ENCODE measurements at regions not wholly inside any gene's neighbourhood (a gene's known extent, or its start where the extent isn't known, plus 50 kb on each side); places are given as distances from the start of the nearest gene placed in this dataset.

GRCh38 chr21:18759267-18759666, 355.7 kb upstream of the TMPRSS15 start:
- Mint-ChIP-seq H3K4me3 (no peak overlapping the region), H3K27me3 (ENCODE audit: insufficient read depth) (no peaks in the 10 kb centered on the region), H3K36me3 (ENCODE audit: low read depth) (no peaks in the 10 kb centered on the region), H3K27ac (no peak overlapping the region), H3K4me1 (peaks cover 3% of the 10 kb centered on the region), H3K9me3 (no peaks in the 10 kb centered on the region)
- Histone ChIP-seq H3K27ac (ENCODE audit: low read depth, low read length) (no peak overlapping the region), H3K4me1 (ENCODE audit: control insufficient read depth, insufficient read depth, low read length) (no peaks in the 10 kb centered on the region), H3K27me3 (ENCODE audit: control insufficient read depth, insufficient read depth, low read length, poor library complexity, severe bottlenecking) (no peaks in the 10 kb centered on the region), H3K9ac (ENCODE audit: extremely low read depth, low read length, poor library complexity, severe bottlenecking) (no peak overlapping the region), H3K4me3 (ENCODE audit: low read length) (no peak overlapping the region), H3K36me3 (ENCODE audit: control insufficient read depth, insufficient read depth, low read length) (no peaks in the 10 kb centered on the region), H3K9me3 (ENCODE audit: control insufficient read depth, low read length) (no peaks in the 10 kb centered on the region)
- DNase-seq: no peak
- TF ChIP-seq CTCF (conservative IDR thresholded peaks at IDR 0.05): no peak
- WGBS, 2 experiments (ENCODE audit: insufficient coverage in 1 of 2, insufficient read length in 1 of 2): 92 to 93% methylated on average over 2 to 7 of the region's 7 CpGs

GRCh38 chr21:18759751-18760161, 356.2 kb upstream of the TMPRSS15 start:
- no peaks in the 10 kb centered on the region for H3K9me3 Mint-ChIP-seq
- H3K4me3 ChIP-seq (ENCODE audit: low read length): no peak overlapping the region
- H3K9me3 ChIP-seq (ENCODE audit: control insufficient read depth, low read length): no peaks in the 10 kb centered on the region
- WGBS, 2 experiments (ENCODE audit: insufficient coverage in 1 of 2, insufficient read length in 1 of 2): 95 to 98% methylated on average over 13 to 17 of the region's 17 CpGs
- peaks cover 3% of the 10 kb centered on the region for H3K4me1 Mint-ChIP-seq
- no peak overlapping the region for H3K9ac ChIP-seq (ENCODE audit: extremely low read depth, low read length, poor library complexity, severe bottlenecking)
- no peak for TF ChIP-seq CTCF (conservative IDR thresholded peaks at IDR 0.05)
- H3K27ac Mint-ChIP-seq: no peak overlapping the region
- H3K27me3 Mint-ChIP-seq (ENCODE audit: insufficient read depth): no peaks in the 10 kb centered on the region
- H3K36me3 Mint-ChIP-seq (ENCODE audit: low read depth): no peaks in the 10 kb centered on the region
- no peaks in the 10 kb centered on the region for H3K4me1 ChIP-seq (ENCODE audit: control insufficient read depth, insufficient read depth, low read length)
- no peak overlapping the region for H3K27ac ChIP-seq (ENCODE audit: low read depth, low read length)
- no peaks in the 10 kb centered on the region for H3K27me3 ChIP-seq (ENCODE audit: control insufficient read depth, insufficient read depth, low read length, poor library complexity, severe bottlenecking)
- H3K4me3 Mint-ChIP-seq: no peak overlapping the region
- H3K36me3 ChIP-seq (ENCODE audit: control insufficient read depth, insufficient read depth, low read length): no peaks in the 10 kb centered on the region
- no peak for DNase-seq

- H3K36me3 Mint-ChIP-seq (ENCODE audit: low read depth): no peaks in the 10 kb centered on the region
- no peaks in the 10 kb centered on the region for H3K9me3 Mint-ChIP-seq
- Histone ChIP-seq H3K4me1 (ENCODE audit: control insufficient read depth, insufficient read depth, low read length) (no peaks in the 10 kb centered on the region), H3K9ac (ENCODE audit: extremely low read depth, low read length, poor library complexity, severe bottlenecking) (no peak overlapping the region), H3K27me3 (ENCODE audit: control insufficient read depth, insufficient read depth, low read length, poor library complexity, severe bottlenecking) (no peaks in the 10 kb centered on the region), H3K9me3 (ENCODE audit: control insufficient read depth, low read length) (no peaks in the 10 kb centered on the region), H3K27ac (ENCODE audit: low read depth, low read length) (no peak overlapping the region), H3K4me3 (ENCODE audit: low read length) (no peak overlapping the region), H3K36me3 (ENCODE audit: control insufficient read depth, insufficient read depth, low read length) (no peaks in the 10 kb centered on the region)
- peaks cover 3% of the 10 kb centered on the region for H3K4me1 Mint-ChIP-seq
- no peak overlapping the region for H3K27ac Mint-ChIP-seq
- no peak overlapping the region for H3K4me3 Mint-ChIP-seq
- DNase-seq: no peak
- H3K27me3 Mint-ChIP-seq (ENCODE audit: insufficient read depth): no peaks in the 10 kb centered on the region
- no peak for TF ChIP-seq CTCF (conservative IDR thresholded peaks at IDR 0.05)
- WGBS, 2 experiments (ENCODE audit: insufficient coverage in 1 of 2, insufficient read length in 1 of 2): 86 to 88% methylated on average over 2 to 4 of the region's 5 CpGs
Observed at GRCh38 chr21:18760247-18760646, 356.7 kb upstream of the TMPRSS15 start.

Measured in endodermal cell (in vitro differentiated cells).